Peyer's patch (tissue), 4 donors: ENCODE measurements at regions not wholly inside any gene's neighbourhood (a gene's known extent, or its start where the extent isn't known, plus 50 kb on each side); places are given as distances from the start of the nearest gene placed in this dataset.

Source experiments
- DNase-seq, 3 donors: peaks; one replicate each; pipeline ENCODE4 v3.0.0-alpha.2; 2017 to 2019
- H3K27ac ChIP-seq, 4 donors: fragments of 200-600 bp; sonication (generic); one replicate each; pipeline ENCODE4 v1.5.1; 2016 to 2019
- H3K27me3 ChIP-seq, 2 donors: fragments of 200-600 bp; sonication (generic); one replicate each; pipeline ENCODE4 v1.5.1; 2019
- H3K36me3 ChIP-seq, 3 donors: fragments of 200-600 bp; sonication (generic); one replicate each; pipeline ENCODE4 v1.5.1; 2016 to 2019
- H3K4me1 ChIP-seq, 4 donors: fragments of 200-600 bp; sonication (generic); one replicate each; pipeline ENCODE4 v1.5.1; 2016 to 2019
- H3K4me3 ChIP-seq, 4 donors: fragments of 200-600 bp; sonication (generic); 1 replicate in 3 of 4; 2 replicates in 1 of 4; pipeline ENCODE4 v1.5.1; 2016 to 2019; ENCODE audit warnings: mild to moderate bottlenecking in 1 of 4
- H3K9me3 ChIP-seq, 4 donors: fragments of 200-600 bp; sonication (generic); one replicate each; pipeline ENCODE4 v1.5.1; 2016 to 2019; ENCODE audit warnings: mild to moderate bottlenecking in 1 of 4
- POLR2A ChIP-seq, 2 donors: fragments of 450-650 bp; IDR thresholded peaks; one replicate each; pipeline ENCODE4 v1.5.1; 2017; ENCODE audit warnings: antibody characterized with exemption in 2 of 2, mild to moderate bottlenecking in 2 of 2, moderate library complexity in 2 of 2
- TF ChIP-seq, protein P1 (sequence below), 6 experiments: fragments of 450-650 bp in 4 of 6; fragments of 200-600 bp in 2 of 6; sonication (generic) in 1 of 6; IDR thresholded peaks; one replicate each; pipeline ENCODE4 v1.5.1; 2017 to 2019; ENCODE audit warnings: antibody characterized with exemption in 6 of 6, mild to moderate bottlenecking in 3 of 6, moderate library complexity in 1 of 6

DNA sequence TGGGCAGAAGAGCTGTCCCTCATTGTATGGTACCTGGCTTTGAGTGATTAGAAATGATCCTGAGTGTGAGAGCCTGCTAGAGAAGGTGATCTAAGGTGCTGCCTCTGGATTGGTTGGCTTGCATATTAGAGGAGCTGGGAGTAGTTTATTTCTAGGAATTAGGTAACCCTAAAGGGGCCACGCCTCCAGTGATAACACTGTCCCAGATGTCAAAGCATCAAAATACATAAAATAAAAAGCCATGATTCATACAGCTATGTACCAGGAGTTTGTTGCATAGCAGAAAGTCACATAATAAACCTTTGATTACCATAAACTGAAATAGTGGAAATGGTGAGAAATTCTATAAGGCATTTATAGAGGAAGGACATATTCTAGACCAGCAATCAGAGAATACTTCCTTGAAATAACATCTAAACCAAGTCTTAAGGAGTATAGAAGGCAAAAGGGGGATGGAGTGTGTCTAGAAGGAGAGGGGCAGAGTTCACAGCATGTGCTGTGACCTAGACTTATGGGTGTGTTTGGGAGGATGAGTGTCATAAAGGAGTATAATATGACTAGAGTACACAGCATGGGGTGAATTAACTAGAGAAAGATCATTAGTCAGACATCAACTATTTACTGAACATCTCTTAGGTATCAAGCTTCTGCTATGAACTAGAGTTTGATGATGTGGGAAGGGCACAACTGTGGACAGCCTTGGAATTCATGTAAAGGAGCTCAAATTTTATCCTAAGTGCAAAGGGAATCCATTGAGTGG is 686.4 kb downstream of the GALC start:
- Histone ChIP-seq H3K27ac (no peak overlapping the region), H3K9me3 (no peaks in the 10 kb centered on the region), H3K4me1 (no peaks in the 10 kb centered on the region), H3K27me3 (no peaks in the 10 kb centered on the region), H3K4me3 (no peak overlapping the region), H3K36me3 (no peaks in the 10 kb centered on the region)
- no peak for TF ChIP-seq POLR2A (IDR thresholded peaks at IDR 0.05)
- no peak for DNase-seq

DNA sequence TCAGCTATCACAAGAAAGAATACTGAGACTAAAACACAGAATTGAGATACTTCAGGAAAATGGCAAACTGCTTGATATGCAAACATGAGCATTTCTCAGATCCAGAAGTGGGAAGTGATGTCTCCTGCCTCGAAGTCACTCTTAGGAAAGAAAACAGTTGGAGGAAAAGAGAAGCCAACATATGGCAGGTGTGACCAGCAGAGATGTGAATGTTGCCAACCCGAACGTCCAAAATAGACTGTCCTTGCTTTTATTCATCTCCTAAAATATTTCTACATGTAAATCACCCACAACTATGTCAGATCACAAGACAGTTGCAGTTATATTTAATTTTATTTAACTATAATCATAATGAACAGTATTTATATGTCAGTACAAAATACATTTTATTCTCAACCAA is 687.6 kb downstream of the GALC start:
- no peak overlapping the region for H3K27ac ChIP-seq
- TF ChIP-seq, protein P1, sequence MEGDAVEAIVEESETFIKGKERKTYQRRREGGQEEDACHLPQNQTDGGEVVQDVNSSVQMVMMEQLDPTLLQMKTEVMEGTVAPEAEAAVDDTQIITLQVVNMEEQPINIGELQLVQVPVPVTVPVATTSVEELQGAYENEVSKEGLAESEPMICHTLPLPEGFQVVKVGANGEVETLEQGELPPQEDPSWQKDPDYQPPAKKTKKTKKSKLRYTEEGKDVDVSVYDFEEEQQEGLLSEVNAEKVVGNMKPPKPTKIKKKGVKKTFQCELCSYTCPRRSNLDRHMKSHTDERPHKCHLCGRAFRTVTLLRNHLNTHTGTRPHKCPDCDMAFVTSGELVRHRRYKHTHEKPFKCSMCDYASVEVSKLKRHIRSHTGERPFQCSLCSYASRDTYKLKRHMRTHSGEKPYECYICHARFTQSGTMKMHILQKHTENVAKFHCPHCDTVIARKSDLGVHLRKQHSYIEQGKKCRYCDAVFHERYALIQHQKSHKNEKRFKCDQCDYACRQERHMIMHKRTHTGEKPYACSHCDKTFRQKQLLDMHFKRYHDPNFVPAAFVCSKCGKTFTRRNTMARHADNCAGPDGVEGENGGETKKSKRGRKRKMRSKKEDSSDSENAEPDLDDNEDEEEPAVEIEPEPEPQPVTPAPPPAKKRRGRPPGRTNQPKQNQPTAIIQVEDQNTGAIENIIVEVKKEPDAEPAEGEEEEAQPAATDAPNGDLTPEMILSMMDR (IDR thresholded peaks at IDR 0.05) = no peak
- TF ChIP-seq POLR2A (IDR thresholded peaks at IDR 0.05) = no peak
- H3K4me1 ChIP-seq = no peaks in the 10 kb centered on the region
- no peaks in the 10 kb centered on the region for H3K36me3 ChIP-seq
- no peaks in the 10 kb centered on the region for H3K9me3 ChIP-seq
- no peak overlapping the region for H3K4me3 ChIP-seq
- H3K27me3 ChIP-seq = no peaks in the 10 kb centered on the region
- DNase-seq = no peak

DNA sequence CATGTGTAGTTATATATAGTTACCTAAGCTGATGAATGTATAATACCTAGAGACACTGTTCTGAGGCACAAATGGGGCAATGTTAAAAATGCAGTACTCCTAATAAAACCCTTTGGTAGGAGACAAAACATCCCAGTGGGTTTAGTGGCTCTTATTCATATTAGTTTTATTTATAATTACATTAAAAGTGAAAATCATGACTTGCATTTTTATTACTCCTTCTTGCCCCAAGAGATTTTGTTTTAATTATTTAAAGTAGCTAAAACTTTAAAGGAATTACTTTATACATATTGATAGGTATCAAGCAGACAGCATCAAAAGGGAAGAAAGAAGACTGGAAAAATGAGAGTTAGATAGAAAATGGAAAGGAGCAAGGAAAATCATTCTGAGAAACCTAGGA is 688.6 kb downstream of the GALC start:
- Histone ChIP-seq H3K9me3 (no peaks in the 10 kb centered on the region), H3K4me1 (no peaks in the 10 kb centered on the region), H3K27ac (no peak overlapping the region), H3K27me3 (no peaks in the 10 kb centered on the region), H3K36me3 (no peaks in the 10 kb centered on the region), H3K4me3 (no peak overlapping the region)
- TF ChIP-seq, protein P1 (IDR thresholded peaks at IDR 0.05) = no peak
- TF ChIP-seq POLR2A (IDR thresholded peaks at IDR 0.05) = no peak
- no peak for DNase-seq

DNA sequence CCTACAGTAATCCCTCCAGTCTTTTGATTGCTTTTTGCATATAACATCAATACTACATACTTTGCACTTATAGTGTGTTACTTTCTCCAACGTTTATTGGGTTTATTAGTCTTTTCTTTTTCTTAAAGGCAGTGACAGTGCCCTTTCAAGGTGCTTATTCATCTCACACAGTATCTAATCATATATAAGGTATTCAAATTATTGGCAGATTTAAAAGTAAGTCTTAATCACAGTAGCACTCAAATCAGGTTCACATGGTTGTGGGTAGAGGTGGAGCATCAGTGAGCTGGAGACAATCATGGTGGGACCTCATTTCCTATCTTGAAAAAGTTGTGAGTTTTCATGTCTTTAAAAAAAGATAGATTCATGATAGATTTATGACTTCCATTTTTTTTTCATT is 706.2 kb downstream of the GALC start:
- no peak for DNase-seq
- H3K4me1 ChIP-seq = no peaks in the 10 kb centered on the region
- no peak overlapping the region for H3K4me3 ChIP-seq
- no peak for TF ChIP-seq POLR2A (IDR thresholded peaks at IDR 0.05)
- TF ChIP-seq, protein P1 (IDR thresholded peaks at IDR 0.05) = no peak
- no peaks in the 10 kb centered on the region for H3K36me3 ChIP-seq
- no peak overlapping the region for H3K27ac ChIP-seq
- no peaks in the 10 kb centered on the region for H3K27me3 ChIP-seq
- no peaks in the 10 kb centered on the region for H3K9me3 ChIP-seq

DNA sequence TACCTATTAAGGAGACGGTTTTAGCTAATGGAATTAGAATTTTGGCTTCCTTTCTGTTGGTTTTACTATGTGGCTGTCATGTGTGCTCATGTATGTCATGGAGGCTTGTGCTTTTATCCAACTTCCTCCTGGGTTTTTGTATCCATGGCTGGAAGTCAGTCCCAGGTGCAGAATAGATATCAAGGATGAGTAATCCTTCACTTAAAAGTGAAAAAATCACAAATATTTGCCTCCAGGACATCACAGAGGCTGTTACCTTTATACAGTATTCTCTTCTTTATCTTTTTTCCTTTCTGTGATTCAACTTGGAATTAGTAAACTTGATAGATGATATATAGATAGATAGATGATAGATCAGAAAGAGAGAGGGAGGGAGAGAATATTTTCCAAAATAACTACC is 706.8 kb downstream of the GALC start:
- Histone ChIP-seq H3K9me3 (no peaks in the 10 kb centered on the region), H3K4me3 (no peak overlapping the region), H3K4me1 (no peaks in the 10 kb centered on the region), H3K27ac (no peak overlapping the region), H3K27me3 (no peaks in the 10 kb centered on the region), H3K36me3 (no peaks in the 10 kb centered on the region)
- no peak for TF ChIP-seq POLR2A (IDR thresholded peaks at IDR 0.05)
- TF ChIP-seq, protein P1 (IDR thresholded peaks at IDR 0.05) = no peak
- DNase-seq = no peak

DNA sequence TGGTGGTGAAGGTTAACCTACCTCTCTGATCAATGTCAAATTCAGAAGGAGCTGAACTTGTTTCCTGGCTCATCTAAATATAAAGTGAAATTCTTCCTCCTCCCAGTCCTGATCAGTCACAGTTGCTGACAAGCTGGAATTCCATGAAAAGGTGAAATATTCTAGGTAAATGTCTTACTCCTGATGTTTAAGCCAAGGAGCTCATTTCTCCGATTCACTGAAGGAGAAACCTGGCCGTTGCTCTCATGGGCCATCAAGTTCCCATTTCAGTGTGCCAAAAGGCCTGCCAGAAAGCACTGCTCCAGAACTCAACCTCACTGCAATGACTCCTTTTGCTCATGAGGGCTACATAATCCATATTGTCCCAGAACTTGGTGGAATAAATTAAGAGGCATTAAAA is 707.5 kb downstream of the GALC start:
- Histone ChIP-seq H3K27ac (no peak overlapping the region), H3K4me1 (no peaks in the 10 kb centered on the region), H3K9me3 (no peaks in the 10 kb centered on the region), H3K36me3 (no peaks in the 10 kb centered on the region), H3K4me3 (no peak overlapping the region), H3K27me3 (no peaks in the 10 kb centered on the region)
- no peak for DNase-seq
- TF ChIP-seq, protein P1 (IDR thresholded peaks at IDR 0.05) = no peak
- no peak for TF ChIP-seq POLR2A (IDR thresholded peaks at IDR 0.05)
